ENCODE measurements at regions not wholly inside any gene's neighbourhood (a gene's known extent, or its start where the extent isn't known, plus 50 kb on each side); places are given as distances from the start of the nearest gene placed in this dataset.

Small RNA genes in the stretch of these regions (small RNA-seq; reads per million reads assigned to genes)
- gene AC108145.1, result 0 to 0.43 (median 0) reads per million in 6 experiments
- gene HSBP1P2, result 0 reads per million in 6 experiments
- 0 to 0.78 (median 0.08) reads per million in 6 experiments for gene RNU6-205P
